HK-2 (cell line): ENCODE measurements at regions not wholly inside any gene's neighbourhood (a gene's known extent, or its start where the extent isn't known, plus 50 kb on each side); places are given as distances from the start of the nearest gene placed in this dataset.
"Not testable (repeated sequence)": the region's sequence is repeated elsewhere in the genome, so short reads cannot be mapped to it uniquely, and the experiment has no call there.

Experiments used
- DNase-seq: peaks from one replicate; pipeline ENCODE4 v3.0.0-alpha.2; 2018; ENCODE audit not compliant: unreplicated experiment

DNA sequence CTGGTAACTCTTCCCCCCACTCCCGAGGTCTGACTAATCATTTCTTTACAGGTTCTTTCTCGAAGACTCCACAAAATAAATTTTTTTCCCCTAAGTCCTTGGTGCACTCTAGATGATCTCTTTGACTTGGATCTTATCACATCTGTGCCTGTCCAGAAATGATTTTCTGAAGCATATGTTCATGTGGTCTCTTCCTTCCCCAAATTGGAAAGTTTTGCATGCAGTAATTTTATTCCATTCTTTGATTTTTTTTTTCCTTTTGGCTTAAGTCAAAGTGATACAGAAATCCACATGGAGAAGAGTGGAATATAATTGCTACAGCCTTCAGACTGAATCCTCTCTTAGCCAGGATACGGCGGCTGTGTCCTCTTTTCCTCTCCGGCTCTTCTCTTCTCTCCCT lies 213.3 kb downstream of the BMP4 start:
- no peak for DNase-seq

DNA sequence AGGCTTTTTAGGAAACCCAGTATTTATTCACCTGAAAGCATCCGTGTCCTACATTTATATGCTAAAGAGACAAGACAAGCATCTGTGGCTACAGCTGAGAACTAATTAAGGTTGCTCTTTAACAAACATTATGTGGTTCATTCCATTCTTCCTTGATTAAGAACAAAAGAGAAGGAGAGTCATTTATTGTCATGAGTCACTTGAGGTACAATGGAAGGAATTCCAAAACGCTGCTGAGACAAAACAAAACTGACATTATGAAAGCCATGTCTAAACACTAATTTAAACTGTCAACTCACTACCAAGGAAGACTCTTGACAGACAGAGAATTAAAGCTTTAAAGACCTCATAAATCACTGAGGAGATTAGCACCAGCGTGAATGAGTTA lies 214.4 kb downstream of the BMP4 start:
- DNase-seq = no peak

DNA sequence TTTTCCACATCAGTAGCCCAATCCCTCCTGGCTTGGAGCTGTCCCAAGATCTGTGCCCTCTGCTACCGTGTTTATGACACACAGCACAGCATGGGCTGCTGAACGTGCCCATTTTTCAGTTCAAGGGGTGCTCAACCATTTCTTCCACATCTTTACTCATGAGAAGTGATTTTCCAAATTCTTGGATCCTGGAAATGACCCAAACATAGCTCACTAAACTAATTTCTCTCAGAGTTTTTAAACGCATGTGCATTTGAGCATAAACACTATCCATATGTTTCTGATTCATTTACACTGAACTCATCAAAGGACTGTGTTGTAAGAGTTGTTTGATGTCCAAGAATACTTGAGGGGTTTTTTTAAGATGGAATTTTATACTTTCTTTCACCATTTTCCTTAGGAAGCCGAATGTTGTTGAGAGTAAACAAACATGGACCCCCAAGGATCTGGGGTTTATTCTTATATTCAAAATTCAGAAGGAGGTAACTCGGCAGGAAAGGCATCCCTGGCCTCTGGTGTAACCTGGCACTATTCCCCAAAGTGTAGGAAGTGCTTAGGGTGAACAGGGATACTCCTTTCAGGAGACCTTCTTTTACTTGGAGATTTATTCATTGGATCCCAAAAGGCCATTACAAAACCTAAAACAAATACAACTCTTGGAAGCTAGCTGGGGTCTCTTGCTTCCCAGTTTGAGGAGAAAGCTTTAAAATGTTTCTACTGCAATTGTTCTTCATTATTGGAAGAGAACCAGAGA lies 215.0 kb downstream of the BMP4 start:
- DNase-seq = no peak

DNA sequence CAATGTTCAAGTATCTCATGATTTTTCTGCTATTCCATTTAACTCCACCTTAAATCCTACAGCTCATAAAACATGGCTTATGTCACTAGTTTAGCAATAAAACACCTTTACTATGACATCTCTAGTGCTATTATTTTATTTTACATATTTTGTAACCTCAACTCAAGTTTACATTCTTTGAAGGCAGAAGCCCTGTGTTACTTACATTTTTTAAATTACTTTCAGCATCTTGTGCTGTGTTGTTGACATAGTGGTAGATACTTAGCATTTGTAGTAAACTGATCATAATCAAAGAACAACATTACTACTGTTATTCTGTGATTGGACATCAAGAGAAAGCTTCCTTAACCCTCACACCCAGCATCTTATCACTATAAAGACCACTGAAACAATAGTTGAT lies 216.1 kb downstream of the BMP4 start:
- DNase-seq = no peak

DNA sequence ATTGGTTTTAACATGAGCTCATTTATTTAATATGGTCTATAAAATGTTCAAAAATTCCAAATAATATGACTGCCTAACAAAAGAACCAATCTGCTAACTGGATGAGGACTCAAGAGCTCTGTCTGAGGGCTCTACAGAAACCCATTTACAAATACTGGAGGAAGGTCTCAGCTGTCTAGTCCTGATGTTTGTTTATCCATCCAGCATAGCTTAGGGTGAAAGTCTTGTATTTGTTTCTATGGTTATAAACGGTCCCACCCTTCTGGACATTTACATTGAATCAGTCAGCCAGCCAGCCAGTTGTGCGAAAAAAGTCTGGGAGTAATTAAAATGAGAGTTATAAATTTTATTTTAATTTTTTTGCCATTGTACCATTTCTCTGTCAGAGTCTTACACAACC lies 220.7 kb downstream of the BMP4 start:
- no peak for DNase-seq

DNA sequence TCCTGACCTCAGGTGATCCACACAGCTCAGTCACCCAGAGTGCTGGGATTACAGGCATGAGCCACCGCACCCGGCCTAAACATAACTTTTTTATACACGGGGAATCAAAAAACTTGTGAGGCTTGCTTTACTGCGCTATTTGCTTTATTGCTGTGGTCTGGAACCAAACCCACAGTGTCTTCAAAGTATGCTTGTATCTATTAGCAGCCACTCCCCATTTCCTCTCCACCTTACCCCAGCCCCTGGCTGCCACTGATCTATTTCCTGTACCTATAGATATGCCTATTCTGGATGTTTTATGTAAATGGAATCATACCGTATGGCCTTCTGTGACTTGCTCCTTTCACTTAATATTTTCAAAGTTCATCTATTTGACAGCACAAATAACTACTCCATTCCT lies 233.4 kb downstream of the BMP4 start:
- no peak for DNase-seq

DNA sequence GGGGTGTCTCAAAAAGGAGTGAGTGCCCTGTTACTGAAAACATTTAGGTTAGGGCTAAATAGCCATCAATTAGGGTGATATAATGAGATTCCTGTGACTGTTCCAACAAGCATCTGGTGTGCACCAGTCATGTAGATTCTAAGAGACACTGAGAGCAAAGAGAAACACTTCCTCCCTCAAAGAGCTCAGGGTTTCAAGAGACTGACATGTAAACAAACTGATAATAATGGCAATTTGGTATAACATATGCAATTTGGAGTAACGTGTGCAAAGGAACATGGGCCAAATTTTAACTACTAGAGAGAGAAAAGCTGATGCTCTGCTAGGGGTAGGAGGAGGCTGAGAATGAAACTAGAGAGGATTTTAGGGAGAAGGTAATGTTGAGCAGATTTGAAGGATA lies 237.1 kb downstream of the BMP4 start:
- no peak for DNase-seq

DNA sequence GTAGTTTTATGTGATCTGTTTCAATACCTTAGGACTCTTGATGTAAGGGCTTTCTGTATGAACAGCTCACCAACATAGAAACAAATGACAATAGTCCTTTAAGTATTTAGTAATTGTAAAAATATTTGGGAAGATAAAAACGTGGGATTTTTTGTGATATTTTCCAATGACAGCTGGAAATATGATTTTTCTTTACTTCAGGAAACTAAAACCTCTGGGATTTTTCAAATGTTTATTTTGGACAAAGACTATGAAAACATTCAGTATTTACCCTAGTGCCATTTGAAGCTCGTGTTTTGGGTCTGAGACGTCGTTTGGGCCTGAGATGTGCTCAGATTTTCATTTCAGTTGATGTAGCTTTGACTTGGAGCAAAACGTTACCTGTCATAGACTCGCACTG lies 240.0 kb downstream of the BMP4 start:
- no peak for DNase-seq

DNA sequence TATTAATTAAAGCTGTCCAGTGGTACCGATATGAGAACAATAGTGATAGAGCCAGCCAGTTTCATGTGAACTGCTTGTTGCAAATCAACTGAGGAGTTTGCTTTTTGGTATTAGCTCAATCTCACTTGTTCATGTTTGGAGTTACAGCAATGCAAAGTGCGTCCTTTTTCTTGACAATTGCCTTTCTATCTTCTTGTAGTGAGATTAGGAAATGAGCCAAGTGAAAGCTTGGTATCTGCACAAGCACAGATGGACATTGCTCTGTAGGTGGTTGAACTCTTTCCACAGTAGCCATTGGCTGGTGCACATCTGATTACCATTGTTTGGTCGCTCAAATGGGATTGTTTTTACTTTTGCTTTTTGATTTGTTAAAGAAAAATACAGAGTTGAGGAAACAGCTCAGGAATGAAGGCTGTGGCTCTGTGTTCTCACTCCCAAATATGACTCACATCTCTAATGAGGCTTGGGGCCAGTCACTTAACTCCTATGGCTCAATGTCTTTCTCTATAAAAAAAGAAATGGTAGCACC lies 241.4 kb downstream of the BMP4 start:
- DNase-seq = no peak

DNA sequence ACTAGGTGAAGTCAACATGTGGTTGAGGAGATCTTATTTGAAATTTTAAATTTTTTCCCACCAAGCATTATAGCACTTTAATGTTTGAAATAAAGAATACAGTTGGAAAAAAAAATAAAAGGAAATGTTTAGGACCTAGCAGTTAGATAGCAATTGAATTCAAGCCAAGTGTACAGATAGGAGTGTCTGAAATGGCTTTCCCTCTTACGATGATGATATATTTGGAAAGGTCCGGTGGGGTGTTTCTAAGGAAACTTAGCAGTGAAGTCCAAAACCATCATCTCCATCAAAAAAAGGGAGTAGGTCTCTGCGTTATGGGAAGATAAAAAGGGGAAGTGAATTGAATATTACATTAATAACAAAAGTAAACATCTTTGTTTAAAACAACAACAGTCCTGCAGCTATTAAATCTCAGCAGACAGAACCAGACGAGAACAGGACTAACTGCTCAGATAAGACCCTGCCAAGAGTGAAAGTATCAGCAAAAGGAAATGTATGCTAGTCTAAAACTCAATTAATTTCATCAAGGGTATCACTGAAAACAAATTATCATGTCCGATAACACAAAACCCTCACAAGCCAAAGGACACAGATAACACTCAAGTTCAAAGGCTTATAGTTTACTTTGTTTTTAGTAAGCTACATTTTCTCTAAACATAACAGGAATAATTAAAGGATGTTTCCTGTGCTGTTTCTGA lies 242.0 kb downstream of the BMP4 start:
- DNase-seq = no peak

DNA sequence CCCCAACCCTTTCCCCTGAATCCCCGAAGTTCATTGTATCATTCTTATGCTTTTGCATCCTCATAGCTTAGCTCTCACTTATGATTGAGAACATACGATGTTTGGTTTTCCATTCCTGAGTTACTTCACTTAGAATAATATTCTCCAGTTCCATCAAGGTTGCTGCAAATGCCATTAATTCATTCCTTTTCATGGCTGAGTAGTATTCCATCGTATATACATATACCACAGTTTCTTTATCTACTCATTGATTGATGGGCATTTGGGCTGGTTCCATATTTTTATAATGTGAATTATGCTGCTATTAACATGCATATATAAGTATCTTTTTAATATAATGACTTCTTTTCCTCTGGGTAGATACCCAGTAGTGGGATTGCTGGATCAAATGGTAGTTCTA lies 243.7 kb downstream of the BMP4 start:
- DNase-seq = not testable (repeated sequence)

DNA sequence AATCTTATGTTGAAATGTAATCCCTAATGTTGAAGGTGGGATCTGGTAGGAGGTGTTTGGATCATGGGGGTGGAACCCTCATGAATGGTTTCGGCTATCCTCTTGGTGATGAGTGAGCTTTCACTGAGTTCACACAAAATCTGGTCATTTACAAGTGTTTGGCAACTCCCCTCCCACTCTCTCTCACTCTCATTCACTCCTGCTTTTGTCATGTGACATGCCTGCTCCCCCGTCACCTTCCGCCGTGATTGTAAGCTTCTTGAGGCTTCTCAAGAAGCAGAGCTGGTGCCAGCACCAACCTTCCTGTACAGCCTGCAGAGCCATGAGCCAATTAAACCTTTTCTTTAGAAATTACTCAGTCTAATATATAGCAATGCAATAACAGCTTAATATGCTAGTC lies 245.4 kb downstream of the BMP4 start:
- no peak for DNase-seq

DNA sequence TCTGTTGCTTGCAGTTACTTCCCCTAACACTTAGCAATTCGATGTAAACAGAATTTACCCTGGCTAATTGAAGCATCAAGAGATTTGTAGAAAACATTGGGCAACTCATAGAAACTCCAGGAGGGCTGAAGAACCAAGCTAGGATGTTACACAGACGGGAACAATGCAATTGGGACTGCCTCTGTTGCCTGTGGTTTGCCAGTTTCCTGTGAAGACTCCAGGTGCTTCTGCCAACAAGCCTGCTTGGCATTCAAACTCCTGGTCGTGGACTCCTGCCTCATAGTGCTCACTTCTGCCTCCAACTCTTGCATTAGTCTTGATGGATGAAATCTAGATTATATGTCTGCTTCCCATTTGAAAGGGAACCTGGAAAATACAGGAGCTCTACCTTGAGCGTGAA lies 246.0 kb downstream of the BMP4 start:
- DNase-seq = no peak

DNA sequence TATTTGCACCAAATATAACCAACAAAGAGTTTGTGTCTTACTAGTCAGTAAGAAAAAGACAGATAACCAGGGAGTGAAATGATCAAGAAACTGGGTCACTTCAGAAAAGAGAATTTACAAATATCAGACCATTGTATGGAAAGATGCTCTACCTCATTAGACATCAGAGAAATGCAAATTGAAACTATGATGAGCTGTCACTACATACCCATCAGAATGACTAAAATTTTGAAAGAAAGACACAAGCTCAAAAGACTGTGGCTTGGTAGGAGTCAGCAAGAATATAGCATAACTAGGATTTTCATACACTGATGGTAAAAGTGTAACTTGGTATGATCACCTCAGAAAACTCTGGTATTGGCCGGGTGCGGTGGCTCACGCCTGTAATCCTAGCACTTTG lies 247.2 kb downstream of the BMP4 start:
- DNase-seq = no peak

DNA sequence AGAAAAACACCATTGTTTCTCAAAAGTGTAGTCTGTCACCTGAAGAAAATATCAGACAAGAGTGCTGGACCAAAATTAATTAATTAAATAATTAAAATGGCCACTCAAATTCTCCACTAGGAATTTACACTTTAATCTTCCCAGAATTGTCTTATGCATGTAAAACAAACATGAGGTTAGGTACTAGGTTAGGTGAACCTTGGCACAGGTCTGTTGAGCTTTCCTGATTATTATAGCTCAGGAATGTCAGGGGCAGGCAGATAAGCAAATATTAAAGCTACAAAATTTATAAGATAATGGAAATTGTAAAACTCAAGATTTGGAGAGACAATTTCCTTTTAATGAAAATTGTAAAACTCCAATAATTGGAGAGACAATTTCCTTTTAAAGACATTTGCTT lies 253.2 kb downstream of the BMP4 start:
- no peak for DNase-seq

DNA sequence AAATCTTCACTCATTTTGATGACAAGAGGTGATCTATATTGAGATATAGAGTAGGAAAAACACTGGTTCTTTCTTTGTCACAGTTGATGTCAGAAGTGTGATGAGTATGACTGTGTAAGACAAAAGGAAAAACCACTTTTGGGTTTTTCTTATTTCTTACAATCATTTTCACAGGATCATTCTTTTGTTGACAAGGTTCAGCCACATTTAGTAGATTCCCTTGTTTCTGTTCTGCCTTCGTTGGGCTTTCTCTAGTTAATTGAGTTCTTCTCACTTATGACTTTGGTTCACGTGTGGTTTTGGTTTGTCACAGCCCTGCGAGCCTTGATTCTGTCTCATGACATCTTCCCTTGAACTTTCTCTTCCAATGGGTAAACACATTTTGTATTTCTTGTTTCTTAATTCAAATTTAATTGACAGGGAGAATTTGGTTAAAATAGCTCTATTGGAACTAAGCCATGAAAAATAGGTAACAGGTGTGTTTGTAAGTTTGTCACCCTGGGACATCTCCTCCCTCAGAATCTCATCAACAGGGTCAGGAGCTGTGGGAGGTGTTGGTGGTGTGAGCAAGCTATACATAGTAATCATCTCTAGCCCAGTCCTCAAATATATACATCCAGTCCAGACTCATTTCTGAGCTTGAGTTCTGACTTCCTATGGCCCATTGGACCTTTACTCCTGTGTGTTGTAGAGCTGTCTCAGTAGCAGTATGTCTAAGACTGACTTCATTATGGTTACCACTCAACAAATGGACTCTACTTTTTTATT lies 255.3 kb downstream of the BMP4 start:
- DNase-seq = no peak

DNA sequence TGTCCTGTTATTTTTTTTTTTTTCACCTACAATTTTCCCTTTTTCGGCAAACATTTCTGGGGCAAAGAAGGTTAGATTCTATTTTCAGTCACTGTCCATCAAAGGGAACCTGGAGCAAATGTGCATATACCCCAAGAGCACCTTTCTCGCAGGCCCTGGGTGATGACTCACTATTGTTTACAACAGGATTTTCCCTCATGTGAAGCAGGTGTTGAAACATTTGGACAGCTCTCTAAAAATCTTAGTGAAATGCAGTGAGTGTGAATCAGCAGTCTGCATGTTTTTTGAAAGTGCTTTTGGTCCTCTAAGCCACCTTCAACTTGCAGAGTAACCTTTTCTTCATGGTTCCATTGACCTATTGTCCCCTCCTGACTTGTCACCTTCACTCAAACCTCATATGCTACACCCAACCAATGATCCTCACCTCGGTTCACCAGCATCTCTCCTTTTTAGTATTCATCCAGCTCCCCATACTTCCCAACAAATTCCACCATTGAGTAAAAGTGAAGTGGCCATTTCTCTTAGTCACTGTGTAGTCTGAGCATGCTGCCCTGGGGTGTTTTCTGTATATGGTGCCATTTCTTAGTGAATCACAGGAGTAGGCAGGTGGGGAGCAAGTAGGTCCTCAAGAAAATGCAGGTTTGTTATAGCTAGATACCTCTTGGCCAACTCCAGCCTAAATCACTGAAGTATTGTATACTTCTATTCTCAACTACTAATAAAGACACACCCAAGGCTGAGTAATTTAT lies 260.2 kb downstream of the BMP4 start:
- no peak for DNase-seq

DNA sequence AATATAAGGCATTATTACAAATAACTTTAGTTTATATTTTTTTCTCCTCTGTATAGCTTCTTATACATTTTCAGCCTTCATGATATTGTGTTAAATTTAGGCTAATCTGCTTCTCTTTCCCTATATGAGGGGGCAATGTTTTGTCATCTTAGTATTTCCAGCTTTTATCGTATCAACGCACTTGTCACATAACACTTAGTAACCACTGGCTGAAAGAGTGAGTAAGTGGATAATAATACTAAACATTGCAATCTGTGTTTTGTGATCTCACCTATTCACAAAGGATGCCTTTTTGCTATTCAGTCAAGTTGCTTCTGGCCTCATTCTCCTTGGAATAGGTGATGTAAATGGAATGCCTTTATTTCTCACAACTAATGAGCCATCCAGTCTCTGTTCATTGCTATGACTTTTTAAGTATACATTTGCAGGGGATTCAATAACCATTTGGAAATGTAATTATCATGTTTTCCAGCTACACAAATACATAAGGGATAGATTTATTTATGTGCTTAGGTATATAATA lies 260.9 kb downstream of the BMP4 start:
- DNase-seq = no peak

DNA sequence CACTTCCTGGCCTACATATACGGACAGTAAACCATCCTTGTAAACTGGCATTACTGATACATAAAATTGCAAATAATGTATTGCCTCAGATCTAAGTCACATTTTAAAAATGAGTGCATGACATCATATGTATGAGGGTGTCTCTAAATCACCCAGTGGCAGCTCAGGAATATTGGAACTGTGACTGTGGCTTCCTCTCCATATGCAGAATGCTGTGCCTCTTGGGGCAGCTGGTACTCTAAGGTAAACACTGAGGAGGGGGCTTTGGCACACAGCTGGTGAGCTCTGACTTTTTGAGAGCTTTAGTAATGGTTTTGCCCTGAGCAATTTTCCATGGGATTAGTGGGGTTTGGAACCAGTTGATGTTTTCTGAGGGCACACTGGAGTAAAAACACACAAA lies 263.7 kb downstream of the BMP4 start:
- no peak for DNase-seq

DNA sequence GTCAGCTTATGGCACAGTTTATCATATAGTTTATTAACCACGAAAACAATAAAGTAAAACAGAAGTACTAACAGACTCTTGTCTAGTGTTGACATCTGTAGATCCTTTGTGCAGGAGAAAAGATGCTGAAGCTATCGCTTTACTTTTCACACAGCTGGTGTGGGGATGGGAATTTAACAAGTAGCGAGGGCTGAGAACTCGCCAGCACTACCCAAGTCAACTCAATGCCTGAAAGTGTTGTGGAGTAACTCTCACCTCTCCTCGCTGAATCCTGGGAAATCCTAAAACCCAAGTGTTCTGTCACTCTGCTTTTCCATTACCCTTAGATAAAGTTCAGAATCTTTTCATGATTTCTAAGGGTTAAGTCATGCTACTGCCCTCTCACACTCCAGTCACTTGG lies 264.2 kb downstream of the BMP4 start:
- no peak for DNase-seq

DNA sequence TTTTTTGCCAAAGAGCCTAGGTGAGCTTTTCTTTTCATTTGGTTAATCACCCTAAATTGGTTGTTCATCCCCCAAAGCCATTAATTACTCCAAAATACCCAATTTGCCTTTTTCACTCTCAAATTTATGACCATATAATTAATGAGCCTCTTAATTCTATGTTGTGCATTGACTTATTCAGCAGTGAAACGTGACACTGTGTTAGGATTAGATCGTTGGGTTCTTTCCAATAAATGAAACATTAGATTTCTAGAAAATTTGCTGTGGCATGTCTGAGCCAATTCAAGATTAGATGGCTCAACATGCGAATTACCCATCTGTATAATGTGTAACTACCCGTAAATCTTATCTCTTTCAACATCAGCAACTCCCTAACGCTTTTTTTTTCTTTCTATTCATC lies 273.4 kb downstream of the BMP4 start:
- no peak for DNase-seq

DNA sequence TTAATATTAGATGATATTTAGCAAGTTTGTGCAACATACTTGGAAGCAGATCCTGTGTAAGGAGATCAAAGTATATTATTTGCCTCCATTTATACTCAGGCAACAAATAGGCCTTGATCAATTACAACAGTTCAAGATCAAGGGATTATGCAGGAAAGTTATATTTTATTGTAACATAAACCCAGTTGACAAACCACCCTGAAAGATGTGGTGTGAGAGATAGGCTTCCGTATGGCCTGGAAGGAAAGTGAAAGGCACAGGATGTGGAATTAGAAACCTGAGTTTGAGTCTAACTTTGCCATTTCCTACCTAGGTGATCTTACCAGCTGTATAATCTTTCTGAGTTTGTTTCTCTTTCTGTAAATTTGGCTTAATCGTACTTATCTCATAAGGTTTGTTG lies 284.1 kb downstream of the BMP4 start:
- DNase-seq = no peak
